Brain microvascular endothelial cell (primary cell): ENCODE measurements at regions not wholly inside any gene's neighbourhood (a gene's known extent, or its start where the extent isn't known, plus 50 kb on each side); places are given as distances from the start of the nearest gene placed in this dataset.

Source experiments
- DNase-seq: peaks from one replicate; pipeline ENCODE4 v3.0.0-alpha.2; 2020
- H3K27ac ChIP-seq: fragments of 250-450 bp; sonication (Bioruptor Pico); 2 replicates; pipeline ENCODE4 v1.5.1; 2020; ENCODE audit warnings: mild to moderate bottlenecking, moderate library complexity
- H3K27me3 ChIP-seq: fragments of 250-450 bp; sonication (Bioruptor Pico); replicated peaks from 2 replicates; pipeline ENCODE4 v1.5.1; 2020; ENCODE audit warnings: mild to moderate bottlenecking
- H3K36me3 ChIP-seq: fragments of 250-450 bp; sonication (Bioruptor Pico); replicated peaks from 2 replicates; pipeline ENCODE4 v1.5.1; 2020; ENCODE audit warnings: mild to moderate bottlenecking
- H3K4me3 ChIP-seq: 2 replicates; pipeline ENCODE4 v1.5.1; 2011; ENCODE audit warnings: low read depth, mild to moderate bottlenecking, control low read depth, low read length, moderate library complexity
- CTCF ChIP-seq: IDR thresholded peaks from 2 replicates; pipeline ENCODE4 v1.5.1; 2011; ENCODE audit warnings: low read depth, mild to moderate bottlenecking, moderate library complexity, low read length, control low read depth, inconsistent platforms; ENCODE audit errors: missing control alignments
- in situ Hi-C: cut with HindIII; loops from 2 replicates; pipeline ENCODE4 v1.10.0; 2017; ENCODE audit warnings: low sequenced_read_pairs, low pct_ligation_motif_present

DNA sequence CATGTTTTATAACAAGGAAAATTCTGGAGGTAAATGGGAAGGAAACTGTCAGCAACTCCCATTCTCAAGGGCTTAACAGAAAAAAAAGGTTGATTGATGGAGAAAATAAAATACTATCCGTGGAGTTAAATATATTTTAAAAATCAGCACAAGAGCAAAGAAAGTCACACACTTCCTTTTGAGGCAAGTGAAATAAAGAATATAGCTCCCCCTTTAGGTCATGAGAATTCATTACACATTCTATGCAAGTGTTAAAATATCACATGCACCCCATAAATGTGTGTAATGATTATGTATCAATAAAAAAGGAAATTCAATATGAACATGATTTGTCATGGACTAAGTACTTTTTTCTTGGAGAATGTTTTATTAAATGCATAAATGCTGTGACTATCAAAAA is 349.2 kb downstream of the TPBG start:
- H3K27ac ChIP-seq, result no peak overlapping the region
- DNase-seq, result no peak
- TF ChIP-seq CTCF, result peak; percentile 13
- no peak overlapping the region for H3K4me3 ChIP-seq
- in situ Hi-C loops, result no loop called here
- H3K27me3 ChIP-seq, result no peaks in the 10 kb centered on the region
- no peaks in the 10 kb centered on the region for H3K36me3 ChIP-seq

GRCh38 chr6:82720992-82721391 is 344.6 kb downstream of the UBE3D start:
- H3K27me3 ChIP-seq, result no peaks in the 10 kb centered on the region
- no peak for DNase-seq

DNA sequence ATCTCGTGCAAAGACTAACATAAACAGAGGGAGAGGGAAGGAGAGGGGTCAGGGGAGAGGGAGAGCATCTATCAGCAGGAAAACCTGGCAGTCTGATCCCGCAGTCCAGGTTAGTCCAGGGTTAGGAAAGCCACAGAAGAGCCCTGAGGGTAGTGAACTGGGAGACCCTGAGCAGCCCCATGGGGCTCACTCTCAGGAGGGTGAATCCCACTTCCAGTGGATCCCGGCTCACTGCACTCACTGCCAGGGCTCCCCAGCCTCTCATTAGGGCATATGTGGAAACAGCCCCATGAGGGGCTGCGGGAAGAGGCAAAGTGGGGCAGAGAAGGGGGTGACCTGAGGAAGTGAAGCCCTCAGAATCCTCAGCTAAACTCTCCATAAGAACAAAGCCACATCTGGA is 329.9 kb downstream of the UBE3D start:
- no peak for TF ChIP-seq CTCF
- H3K36me3 ChIP-seq, result no peaks in the 10 kb centered on the region
- in situ Hi-C loops, result no loop called here

More at GRCh38 chr6:82720992-82721391, 344.6 kb downstream of the UBE3D start:
- Histone ChIP-seq H3K27ac (no peak overlapping the region), H3K4me3 (no peak overlapping the region), H3K36me3 (no peaks in the 10 kb centered on the region)
- no peak for TF ChIP-seq CTCF
- in situ Hi-C loops, result no loop called here

GRCh38 chr6:82737965-82738364 is 327.7 kb downstream of the UBE3D start:
- TF ChIP-seq CTCF, result no peak
- no peak for DNase-seq
- Histone ChIP-seq H3K27me3 (no peaks in the 10 kb centered on the region), H3K27ac (no peak overlapping the region), H3K4me3 (no peak overlapping the region), H3K36me3 (no peaks in the 10 kb centered on the region)
- in situ Hi-C loops, result no loop called here

More for the DNA sequence above, 329.9 kb downstream of the UBE3D start:
- no peaks in the 10 kb centered on the region for H3K27me3 ChIP-seq
- no peak for DNase-seq
- no peak overlapping the region for H3K4me3 ChIP-seq
- no peak overlapping the region for H3K27ac ChIP-seq

DNA sequence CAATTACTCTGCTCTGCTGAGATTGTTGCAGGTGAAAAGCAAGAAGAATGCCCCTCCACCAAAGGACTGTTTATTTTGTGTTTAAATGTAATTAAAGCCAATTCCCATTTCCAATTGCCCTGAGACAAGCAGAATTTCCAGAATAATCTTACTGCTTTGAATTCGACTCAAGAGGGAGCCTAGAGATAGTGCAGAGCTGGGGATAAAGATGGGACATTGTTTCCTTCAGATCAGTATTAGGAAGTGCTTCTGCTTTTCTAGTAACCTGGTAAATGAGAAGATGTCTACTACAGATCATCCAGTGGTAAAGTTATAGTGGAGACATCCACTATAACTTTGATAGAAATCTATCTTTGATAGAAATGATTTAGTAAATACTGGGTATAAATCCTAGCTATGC is 326.9 kb downstream of the UBE3D start:
- no peak overlapping the region for H3K27ac ChIP-seq
- H3K27me3 ChIP-seq, result no peaks in the 10 kb centered on the region
- no peak for DNase-seq
- no peak overlapping the region for H3K4me3 ChIP-seq
- TF ChIP-seq CTCF, result no peak
- in situ Hi-C loops, result no loop called here
- H3K36me3 ChIP-seq, result no peaks in the 10 kb centered on the region

- DNase-seq, result no peak
- H3K4me3 ChIP-seq, result no peak overlapping the region
- no peak for TF ChIP-seq CTCF
- H3K27ac ChIP-seq, result no peak overlapping the region
- in situ Hi-C loops, result no loop called here
- no peaks in the 10 kb centered on the region for H3K27me3 ChIP-seq
- no peaks in the 10 kb centered on the region for H3K36me3 ChIP-seq
Observed at GRCh38 chr6:82739303-82739702, 326.3 kb downstream of the UBE3D start.
